ENCODE measurements at regions not wholly inside any gene's neighbourhood (a gene's known extent, or its start where the extent isn't known, plus 50 kb on each side); places are given as distances from the start of the nearest gene placed in this dataset.

DNA sequence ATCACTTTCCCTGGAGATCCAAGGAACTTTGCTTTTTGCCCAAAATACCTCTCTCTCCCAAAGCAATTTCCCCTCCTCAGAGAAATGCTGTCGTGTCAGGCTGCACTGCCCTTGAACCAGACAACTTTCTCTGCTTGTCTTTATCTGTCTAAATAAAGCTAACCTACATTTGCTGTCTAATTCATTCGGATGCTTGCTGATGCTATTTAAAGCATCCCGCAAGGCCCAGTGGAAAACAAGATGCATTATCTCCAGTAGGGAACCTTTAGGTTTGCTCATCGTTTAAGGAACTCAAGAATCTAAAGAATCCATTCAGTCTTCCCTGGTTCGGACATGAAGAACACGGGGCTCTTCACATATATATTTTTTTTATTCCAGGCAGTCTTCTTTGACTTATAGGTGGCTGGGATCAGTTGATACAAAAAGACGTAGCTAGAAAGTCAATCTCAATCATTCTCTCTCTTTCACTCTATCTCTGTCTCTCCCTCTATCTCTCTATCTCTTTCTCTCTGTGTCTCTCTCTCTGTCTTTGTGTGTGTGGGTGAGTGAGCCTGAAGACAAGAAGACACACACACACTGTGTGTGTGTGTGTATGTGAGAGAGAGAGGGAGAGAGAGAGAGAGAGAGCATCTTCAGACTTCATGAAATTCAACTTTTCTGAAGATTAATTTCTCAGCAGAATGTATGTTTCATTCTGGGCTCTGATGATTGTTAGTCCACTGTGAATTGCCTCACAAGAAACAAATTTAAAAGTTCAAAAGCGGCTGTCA, 92.8 kb upstream of the MKLN1 start:
- TF ChIP-seq, protein P1, sequence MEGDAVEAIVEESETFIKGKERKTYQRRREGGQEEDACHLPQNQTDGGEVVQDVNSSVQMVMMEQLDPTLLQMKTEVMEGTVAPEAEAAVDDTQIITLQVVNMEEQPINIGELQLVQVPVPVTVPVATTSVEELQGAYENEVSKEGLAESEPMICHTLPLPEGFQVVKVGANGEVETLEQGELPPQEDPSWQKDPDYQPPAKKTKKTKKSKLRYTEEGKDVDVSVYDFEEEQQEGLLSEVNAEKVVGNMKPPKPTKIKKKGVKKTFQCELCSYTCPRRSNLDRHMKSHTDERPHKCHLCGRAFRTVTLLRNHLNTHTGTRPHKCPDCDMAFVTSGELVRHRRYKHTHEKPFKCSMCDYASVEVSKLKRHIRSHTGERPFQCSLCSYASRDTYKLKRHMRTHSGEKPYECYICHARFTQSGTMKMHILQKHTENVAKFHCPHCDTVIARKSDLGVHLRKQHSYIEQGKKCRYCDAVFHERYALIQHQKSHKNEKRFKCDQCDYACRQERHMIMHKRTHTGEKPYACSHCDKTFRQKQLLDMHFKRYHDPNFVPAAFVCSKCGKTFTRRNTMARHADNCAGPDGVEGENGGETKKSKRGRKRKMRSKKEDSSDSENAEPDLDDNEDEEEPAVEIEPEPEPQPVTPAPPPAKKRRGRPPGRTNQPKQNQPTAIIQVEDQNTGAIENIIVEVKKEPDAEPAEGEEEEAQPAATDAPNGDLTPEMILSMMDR (IDR thresholded peaks at IDR 0.05): no peak
- no peak for TF ChIP-seq POLR2AphosphoS5 (IDR thresholded peaks at IDR 0.05)
- TF ChIP-seq POLR2A (IDR thresholded peaks at IDR 0.05): no peak
